HG02678 (cell line): ENCODE measurements at regions not wholly inside any gene's neighbourhood (a gene's known extent, or its start where the extent isn't known, plus 50 kb on each side); places are given as distances from the start of the nearest gene placed in this dataset.

Experiments
- ATAC-seq: cut with Tn5 transposase; IDR thresholded peaks from one replicate; pipeline ENCODE4 v1.9.1; 2021; ENCODE audit warnings: mild to moderate bottlenecking, moderate library complexity; ENCODE audit not compliant: unreplicated experiment

DNA sequence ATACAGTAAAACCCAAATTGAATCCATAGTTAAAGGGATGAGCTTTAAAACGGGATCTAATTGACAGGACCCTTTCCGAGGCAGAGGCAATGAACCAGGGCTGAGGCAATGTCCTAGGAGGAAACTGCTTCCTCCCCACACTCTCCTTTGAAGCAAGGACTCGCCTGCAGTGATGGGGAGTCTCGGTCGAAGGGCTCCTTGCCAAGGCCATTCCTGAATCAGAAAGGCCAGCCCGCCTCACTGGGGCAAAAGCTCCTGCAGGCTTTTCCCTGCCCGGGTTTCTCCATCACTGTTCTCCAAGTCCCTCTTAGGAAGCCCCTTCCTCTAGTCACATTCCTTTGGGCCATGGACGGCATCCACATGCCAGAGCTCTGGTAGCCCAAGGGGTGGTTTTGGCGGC, 132.0 kb downstream of the RBFOX3 start:
- ATAC-seq: no peak

DNA sequence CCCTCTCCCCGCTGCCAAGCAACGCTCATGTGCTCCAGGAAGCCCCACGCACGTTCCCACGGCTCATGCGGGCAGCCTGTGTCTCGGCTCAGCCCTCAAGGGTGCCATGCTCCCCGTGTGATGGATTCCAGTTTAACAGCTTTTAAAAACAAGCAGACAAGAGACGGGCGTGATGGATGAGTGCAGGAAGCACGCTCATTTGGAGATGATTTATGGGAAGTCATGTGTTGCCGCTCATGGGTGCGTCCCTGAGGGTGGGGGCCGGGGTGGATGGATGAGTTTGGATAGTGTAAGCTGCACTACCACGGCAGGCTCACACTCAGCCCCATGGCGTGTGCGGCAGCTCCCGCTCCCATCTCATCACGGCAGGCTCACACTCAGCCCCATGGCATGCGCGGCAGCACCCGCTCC, 132.8 kb downstream of the RBFOX3 start:
- ATAC-seq: no peak

DNA sequence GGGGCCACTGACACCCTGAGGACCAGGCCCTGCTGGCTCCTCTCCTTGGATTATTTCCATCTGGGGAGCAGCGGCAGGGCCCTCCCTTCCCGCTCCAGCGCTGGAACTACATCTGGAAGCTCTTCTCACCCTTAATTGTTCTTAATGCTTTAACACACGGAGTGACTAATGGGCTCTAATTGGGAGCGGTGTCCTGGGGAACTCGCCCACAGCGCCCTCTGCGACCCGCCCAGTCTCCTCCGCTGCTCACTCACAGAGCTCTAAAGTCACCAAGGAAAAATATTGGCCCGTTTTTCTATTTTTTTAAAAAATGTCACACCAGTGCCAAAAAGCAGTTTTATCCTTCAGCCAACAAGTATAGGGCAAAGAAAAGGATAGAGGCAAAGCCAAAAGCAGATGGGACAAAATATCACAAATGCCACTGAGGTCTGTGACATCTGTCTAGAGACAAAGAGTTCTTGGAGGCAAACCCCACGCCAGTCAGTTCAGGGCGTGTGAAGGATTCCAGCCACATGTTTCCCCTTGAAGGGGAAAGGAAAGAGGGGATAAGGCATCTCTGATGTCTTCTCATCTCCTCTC, 134.7 kb downstream of the RBFOX3 start:
- no peak for ATAC-seq

DNA sequence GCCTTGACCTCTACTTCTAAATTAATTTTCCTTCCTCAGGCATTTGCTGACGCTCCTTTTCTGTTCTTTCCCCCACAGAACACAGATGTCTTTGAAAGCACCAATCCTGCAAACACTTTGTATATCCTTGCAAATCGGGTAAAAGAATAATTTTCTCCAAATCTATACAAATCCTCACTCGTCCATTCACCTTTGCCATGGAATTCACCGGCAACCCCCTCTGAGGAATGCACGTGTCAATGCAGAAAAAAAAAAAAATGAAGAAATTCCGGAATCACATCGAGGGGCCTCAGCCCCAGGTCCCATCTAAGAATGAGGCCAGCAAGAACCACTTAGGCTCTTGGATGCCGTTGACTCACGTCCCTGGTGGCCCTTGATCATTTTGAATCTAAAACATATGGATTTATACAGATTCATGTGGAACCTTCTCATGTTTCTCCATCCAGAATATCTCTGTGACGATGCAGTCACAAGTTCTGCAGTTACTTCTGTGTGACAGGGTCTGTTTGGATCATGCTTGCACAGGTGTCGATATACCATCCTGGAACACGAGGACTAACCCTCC, 136.9 kb downstream of the RBFOX3 start:
- ATAC-seq: no peak

DNA sequence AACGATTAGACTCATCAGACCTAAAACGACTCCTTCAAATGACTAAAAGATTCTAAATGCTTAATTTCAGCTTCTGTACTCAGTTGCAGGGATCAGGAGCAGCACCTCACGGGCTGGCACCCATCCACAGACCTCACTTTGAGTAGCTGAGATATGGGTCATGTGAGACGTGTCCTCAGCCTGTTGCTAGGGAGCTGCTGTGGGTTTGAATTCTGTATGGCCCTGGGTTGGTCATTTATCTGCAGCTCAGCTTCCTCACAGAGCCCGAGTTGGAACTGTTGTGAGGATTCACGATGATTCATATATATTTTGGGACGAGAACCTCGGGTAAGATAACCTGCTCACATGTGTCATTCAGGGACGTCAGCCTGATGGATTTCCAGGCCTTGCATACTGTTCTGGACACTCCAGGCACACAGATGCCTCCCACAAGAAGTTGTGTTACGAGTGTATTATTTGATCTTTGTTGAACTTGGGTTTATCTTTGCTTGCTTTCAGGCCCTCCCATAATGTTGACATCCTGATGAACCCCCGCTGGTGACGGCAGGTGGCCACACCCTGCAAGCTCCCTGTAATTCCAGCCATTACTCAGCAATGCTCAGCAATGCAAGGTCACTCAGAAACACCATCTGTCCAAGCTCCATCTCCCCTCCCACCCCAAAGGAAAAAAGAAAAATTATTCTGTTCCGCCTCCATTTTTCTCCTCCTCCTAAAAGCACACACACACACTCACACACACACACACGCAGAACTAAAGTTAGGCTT, 137.6 kb downstream of the RBFOX3 start:
- no peak for ATAC-seq

DNA sequence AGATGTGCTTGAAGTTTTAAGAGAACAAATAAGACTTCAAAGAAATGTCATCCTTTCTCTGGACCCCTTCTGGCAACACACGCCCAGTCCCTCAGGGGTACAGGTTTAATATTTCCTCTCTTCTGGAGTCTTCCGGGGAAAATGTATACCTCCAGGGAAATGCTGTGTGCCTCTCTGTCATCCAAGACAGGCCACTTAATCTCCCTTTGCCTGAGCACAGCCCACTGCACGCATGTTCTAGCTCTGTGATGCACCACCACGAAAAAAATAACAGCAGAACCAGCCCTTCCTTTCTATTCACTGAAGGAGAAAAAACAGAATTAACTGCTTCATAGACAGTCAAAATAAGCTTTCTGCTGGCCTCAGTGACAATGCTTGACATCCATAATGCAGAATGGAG, 140.1 kb downstream of the RBFOX3 start:
- ATAC-seq: no peak

DNA sequence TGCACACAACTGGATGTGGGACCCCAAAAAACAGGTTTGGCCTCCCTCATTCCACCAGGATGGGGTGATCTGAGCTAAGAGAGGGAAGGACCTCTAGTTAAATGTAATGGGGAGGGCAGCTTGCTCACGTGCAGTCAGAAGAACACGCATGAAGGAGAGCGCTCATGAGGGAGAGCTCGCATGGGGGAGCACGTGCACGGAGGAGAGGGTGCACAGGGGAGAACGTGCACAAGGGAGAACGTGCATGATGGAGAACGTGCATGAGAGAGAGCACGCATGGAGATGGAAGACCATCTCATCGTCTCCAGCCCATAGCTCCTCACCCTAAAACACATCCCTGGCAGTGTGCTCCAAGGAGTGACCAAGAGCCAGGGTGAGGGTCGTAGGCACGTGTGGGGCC, 141.2 kb downstream of the RBFOX3 start:
- ATAC-seq: no peak

DNA sequence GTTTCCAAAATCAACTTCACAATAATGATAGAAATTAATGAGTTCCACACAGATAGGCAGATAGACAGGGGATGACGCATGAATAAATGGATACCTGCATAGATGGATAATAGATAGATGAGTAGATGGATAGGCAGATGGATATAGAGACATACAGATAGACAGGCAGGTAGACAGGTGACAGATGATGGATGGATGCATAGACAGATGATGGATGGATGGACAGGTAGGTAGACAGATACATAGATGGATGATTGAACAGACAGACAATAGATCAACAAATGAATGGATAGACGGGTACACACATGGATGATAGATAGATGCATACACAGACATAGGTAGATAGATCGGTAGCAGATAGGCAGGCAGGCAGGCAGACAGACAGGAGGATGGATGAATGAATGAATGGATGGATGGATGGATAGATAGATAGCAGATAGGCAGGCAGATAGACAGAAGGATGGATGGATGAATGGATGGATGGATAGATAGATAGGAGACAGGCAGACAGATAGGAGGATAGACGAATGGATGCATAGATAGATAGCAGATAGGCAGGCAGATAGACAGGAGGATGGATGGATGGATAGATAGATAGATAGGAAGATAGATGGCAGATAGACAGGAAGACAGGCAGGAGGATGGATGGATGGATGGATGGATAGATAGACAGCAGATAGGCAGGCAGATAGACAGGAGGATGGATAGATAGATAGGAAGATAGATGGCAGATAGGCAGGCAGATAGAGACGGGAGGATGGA, 142.5 kb downstream of the RBFOX3 start:
- no peak for ATAC-seq

DNA sequence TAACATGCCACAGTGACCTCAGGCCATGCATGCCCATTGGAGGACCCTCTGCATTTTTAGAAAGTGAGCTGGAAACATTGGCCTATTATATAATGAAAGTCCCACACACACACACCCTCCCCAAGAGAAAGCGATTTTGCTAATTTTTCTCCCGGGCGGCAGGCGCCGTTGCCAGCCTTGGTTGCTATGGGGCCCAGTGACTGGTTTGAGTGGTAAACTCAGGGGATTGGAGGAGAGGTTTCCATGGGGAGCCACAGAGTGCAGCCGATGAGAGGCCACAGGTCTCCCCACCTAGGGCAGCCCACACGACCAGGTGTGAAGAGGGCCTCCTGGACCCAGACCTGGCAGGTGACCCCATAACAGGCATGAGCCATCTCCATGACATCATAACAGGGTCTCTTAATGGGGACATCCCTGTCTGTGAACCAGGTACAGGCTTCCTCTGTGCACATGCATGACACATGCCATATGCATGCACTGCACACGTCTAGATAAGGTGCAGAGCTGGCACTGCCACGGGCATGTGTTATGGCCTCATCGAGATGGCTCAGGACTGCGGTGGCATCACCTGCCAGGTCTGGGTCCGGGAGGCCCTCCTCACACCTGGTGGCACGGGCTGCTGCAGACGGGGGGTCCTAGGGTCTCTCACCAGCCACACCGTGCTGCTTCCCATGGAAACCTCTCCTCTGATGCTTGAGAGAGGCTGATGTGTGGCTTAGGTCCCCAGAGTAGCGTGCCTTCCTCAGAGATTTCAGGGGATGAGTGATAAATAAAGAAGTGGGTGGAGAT, 144.1 kb downstream of the RBFOX3 start:
- ATAC-seq: no peak

DNA sequence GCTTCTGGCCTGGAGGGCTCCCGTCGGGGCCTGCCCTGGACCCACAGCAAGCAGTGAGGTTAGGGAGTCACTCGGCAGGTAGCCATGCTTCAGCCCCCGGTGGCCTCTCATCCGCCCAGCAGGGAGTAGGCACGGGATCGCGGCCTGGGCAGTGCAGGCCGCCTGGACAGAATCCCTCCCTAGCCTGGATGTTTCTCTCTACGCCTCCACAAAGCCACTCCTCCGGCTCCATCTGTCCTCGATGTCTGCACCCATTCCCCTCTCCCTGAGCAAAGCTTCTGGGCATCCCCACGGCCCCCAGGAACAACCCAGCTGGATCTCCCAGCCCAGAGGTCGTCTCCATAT, 145.2 kb downstream of the RBFOX3 start:
- ATAC-seq: no peak

DNA sequence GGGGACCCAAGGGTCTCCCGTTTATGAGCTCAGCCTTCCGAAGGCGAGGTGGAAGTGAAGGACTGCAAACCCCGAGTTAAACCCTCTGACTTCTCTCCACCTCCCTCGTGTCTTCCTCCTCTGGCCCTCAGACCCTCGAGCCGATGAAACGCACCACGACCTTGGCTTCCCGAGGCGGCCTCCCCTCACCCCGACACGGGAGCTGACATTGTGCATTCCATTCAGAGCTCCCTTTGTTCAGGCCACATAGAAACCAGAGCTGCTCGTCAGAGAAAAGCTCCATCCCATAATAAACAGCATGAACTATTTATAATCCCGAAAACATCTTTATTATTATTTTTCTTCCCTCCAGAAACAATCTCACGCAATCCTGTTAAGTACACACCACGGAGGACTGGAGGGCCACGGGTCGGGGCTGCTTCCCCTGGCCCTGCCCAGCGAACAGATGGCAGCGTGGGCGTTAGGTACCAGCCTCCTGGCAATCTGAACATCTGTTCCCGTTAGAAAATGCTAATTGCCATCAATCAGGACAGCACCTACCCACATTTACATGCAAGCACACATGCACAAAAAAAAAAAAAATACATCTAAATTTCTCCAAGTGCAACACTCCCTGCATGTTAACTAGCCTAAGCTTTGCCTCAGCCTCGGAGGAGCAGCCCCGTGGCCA, 145.7 kb downstream of the RBFOX3 start:
- no peak for ATAC-seq

DNA sequence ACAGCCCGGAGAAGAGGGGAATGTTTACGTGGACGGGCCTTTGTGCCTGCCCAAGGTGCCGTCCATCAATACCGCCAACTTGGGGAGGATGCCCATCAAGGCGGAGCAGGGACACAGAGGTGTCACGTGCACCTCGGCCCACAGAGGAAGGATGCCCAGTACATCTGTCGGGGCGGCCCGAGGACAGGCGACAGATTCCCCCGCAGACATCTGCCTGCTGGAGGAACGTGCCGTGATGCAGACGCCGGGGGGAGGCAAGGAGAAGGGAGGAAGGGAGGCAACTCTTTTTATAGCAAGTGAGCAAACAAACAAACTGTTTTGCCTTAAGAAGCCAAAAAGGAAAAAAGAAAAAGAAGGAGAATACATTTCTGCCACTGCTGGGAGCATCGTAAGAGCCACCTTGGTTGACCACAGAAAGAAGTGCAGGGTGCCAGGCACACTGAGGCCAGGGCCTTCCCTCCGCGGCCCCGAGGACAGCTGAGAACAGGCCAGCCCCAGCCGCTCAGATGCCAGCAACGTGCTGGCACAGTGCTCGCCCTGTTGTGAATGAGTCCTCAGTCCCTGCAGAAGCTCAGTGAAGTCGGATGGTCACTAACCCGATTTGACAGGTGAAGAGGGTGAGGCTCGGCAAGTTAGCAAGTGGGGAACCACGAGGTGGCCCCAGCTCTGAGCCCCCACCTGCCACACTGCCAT, 146.4 kb downstream of the RBFOX3 start:
- ATAC-seq: no peak

DNA sequence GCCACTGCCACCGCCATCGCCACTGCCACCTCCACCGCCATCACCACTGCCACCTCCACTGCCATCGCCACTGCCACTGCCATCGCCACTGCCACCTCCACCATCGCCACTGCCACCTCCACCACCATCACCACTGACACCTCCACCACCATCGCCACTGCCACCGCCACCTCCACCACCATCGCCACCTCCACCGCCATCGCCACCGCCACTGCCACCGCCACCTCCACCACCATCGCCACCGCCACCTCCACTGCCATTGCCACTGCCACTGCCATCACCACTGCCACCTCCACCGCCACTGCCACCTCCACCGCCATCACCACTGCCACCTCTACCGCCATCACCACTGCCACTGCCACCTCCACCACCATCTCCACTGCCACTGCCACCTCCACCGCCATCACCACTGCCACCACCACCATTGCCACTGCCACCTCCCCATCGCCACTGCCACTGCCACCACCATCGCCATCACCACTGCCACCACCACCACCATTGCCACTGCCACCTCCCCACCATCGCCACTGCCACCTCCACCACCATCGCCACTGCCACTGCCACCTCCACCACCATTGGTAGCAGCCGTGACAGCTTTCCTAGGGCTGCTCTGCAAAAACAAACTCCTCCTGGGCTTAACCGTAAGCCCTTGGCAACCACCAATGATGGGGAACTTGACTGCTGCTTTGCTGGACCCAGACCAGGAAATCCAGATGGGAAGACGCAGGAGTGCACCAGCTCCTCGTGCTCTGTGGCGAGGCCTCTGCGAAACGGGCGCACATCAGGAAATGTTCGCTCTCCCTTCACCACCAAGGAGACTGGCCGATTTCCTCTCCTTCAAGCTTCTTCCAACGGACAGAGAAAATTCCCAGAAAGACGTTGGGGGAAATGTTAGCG, 147.2 kb downstream of the RBFOX3 start:
- no peak for ATAC-seq

DNA sequence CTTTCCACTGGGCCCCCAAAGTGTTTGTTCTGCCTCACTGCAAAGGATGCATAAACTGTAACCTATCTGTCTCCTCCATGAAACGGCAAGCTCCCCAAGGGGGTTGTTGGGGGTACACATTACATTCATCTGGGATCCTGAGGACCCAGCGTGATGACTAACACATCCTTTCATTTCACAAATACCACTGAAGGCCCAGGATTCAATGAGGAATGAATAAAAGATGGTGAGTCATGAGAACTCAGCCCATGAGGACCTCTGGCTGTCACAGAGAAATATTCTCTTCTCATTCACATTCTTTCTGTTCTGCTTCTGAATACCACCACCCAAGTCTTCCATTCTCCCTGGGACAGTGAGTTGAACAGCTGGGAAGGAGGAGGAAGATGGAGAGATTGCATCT, 149.8 kb downstream of the RBFOX3 start:
- ATAC-seq: no peak

DNA sequence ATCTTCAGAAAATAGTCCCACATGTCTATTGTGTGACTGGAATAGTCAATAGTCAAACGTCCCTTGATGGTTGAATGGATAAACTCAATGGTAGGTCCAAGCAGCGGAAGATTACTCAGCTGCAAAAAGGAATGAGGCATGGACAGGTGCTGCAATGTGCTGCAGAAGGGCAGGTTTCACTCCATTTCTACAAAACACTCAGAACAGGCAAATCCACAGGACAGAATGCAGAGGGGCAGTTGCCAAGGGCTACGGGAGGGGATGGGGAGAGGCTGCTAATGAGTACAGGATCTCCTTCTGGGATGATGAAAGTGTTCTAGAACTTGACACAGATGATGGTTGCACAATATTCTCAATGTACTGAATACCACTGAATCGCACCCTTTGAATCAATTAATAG, 151.0 kb downstream of the RBFOX3 start:
- ATAC-seq: no peak

DNA sequence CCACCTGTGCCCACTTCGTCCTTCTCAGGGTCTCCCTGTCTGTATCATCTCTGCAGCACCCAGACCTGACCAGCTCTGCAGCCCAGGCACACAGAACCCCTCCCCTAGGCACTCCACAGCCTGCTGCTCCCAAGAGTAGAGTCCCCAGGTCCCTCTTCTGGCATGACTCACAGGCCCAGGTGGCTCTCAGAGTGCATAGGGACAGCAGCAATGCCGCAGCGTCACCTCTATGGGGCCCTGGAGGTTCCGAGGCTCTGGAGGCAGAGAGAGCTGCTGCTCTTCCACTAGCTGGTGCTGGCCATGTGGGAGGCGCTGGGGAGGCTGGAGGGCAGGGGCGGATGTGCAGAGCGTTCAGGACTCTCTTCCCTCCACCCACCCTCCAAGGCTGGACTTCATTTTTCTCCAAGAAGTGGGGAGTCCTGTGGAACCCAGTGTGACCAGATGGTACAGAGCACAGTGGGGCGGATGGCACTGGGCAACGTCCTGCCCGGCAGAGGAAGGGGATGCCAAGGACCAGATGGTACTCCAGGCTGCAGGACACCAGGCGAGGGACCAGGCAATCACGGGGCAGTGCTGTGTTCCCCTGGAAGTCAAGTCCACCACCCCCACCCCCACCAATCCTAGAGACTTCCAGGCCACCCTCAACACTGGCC, 151.7 kb downstream of the RBFOX3 start:
- no peak for ATAC-seq

DNA sequence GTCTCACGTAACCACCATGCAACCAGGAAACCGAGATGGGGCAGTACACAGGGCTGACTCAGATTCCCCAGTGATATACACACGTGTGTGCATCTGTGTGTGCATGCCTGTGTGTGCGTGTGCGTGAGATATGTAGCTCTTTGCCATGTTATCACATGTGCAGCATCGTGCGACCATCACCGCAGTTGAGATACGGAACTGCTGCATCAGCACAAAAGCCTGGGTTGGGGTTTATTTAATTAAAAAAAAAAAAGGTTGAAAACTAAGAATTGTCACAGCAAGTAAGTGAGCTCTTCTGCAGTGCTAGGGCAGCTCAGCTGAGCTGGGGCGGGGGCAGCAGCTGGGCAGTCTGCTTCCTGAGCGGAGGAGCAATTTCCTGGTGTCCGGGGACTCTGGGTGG, 152.5 kb downstream of the RBFOX3 start:
- ATAC-seq: no peak

DNA sequence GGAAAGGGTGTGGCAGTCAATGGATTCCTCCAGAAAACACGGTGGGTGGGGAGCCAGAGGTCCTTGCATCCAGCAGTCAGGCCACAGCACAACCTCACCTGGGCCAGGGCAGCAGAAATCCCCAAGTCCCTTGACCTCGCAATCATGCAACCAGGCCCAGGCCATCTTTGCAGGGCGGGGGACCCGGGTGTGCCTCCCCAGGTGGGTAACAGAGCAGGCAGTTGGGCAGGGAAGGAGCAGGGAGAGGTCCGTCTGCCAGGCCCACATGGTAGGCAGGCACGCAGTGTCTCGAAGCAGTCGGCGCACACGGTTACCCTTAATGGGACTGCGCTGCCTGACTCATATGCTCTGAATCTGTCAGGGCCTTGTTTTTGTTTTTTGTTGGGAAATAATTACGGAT, 153.0 kb downstream of the RBFOX3 start:
- no peak for ATAC-seq

DNA sequence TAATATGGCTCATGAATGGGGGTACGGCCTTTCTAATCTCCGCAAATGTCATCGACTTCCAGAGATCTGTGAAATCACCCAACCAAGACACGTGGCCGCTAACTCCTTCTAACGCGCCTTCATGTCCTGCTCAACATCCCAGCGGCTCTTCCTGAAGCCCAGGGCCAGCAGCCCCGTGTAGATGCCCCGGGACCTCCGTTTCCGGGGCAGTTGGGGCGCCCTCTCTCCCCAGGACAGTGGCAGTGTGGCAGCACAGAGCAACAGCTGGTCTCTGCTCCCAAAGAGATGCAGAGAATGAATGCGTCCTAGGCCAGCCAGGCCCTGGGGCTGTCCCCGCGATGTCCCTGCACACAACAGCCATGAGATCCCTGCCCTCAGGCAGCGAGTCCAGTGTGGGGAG, 153.5 kb downstream of the RBFOX3 start:
- ATAC-seq: no peak
